IPS-18c (cell line): ENCODE measurements at regions not wholly inside any gene's neighbourhood (a gene's known extent, or its start where the extent isn't known, plus 50 kb on each side); places are given as distances from the start of the nearest gene placed in this dataset.

ENCODE experiments used
- H3K4me3 ChIP-seq: 2 replicates; pipeline ENCODE4 v1.7.0; 2013; ENCODE audit warnings: low read depth, mild to moderate bottlenecking, low read length, moderate library complexity; ENCODE audit not compliant: insufficient read depth
- H3K9me3 ChIP-seq: one replicate; pipeline ENCODE4 v1.6.1; 2013; ENCODE audit warnings: mild to moderate bottlenecking, low read length, moderate library complexity; ENCODE audit not compliant: control insufficient read depth, insufficient read depth

DNA sequence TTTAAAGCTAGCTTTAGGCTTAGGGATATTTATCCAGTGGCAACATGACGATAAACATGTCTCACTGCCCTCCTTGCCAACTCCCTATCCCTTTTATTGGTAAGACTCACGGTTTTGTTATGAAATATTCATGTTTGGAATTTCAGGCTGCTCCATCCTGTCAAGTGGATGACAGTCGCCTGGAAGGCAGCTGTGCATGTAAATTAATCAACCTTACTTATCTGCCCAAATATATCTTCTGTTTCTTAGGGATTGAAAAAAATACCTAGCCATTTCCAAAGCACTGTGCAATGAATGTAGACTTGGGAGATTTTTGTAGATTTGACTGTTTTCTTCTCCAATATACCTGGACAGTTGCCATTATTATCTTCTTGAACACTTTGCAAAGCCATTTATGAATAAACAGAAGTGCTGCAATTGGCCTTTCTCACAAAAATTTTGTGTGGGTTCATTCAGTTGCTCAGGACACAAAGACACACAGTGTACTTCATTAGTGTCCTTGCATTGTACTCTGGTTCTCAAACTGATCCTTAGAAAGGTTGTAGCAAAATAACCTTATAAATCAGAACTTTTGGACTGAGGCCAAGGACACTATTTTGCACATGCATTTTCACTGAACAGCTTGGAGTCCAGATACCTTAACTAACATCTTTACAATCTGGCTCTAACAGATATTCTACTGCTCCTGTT lies 889.4 kb upstream of the SEMA6A start:
- Histone ChIP-seq H3K9me3 (no peaks in the 10 kb centered on the region), H3K4me3 (no peak overlapping the region)

- Histone ChIP-seq H3K4me3 (no peak overlapping the region), H3K9me3 (no peaks in the 10 kb centered on the region)
These were observed 887.3 kb upstream of the SEMA6A start for GRCh38 chr5:117461966-117462365.

GRCh38 chr5:117461403-117461802 lies 886.8 kb upstream of the SEMA6A start:
- H3K9me3 ChIP-seq = no peaks in the 10 kb centered on the region
- H3K4me3 ChIP-seq = no peak overlapping the region

DNA sequence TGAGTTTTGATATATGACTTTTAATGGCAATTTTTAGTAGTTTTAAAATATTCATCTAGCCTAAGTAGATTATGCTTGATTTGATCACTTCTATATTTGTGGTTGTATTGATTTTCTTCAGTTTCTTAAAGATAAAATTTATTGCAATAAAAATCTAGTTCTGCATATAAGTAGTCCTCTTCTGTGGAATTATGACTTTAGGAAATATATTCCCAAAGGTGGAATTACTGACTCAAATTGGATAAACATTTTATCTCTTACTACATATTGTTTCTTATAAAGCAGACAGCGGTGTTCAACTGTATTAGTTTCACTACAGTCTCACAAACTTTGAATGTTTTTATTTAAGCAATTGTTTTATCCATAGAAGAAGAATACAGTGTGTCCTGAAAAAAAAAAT lies 883.0 kb upstream of the SEMA6A start:
- Histone ChIP-seq H3K9me3 (no peaks in the 10 kb centered on the region), H3K4me3 (no peak overlapping the region)

- no peak overlapping the region for H3K4me3 ChIP-seq
These were observed 882.3 kb upstream of the SEMA6A start for GRCh38 chr5:117456866-117457470.

DNA sequence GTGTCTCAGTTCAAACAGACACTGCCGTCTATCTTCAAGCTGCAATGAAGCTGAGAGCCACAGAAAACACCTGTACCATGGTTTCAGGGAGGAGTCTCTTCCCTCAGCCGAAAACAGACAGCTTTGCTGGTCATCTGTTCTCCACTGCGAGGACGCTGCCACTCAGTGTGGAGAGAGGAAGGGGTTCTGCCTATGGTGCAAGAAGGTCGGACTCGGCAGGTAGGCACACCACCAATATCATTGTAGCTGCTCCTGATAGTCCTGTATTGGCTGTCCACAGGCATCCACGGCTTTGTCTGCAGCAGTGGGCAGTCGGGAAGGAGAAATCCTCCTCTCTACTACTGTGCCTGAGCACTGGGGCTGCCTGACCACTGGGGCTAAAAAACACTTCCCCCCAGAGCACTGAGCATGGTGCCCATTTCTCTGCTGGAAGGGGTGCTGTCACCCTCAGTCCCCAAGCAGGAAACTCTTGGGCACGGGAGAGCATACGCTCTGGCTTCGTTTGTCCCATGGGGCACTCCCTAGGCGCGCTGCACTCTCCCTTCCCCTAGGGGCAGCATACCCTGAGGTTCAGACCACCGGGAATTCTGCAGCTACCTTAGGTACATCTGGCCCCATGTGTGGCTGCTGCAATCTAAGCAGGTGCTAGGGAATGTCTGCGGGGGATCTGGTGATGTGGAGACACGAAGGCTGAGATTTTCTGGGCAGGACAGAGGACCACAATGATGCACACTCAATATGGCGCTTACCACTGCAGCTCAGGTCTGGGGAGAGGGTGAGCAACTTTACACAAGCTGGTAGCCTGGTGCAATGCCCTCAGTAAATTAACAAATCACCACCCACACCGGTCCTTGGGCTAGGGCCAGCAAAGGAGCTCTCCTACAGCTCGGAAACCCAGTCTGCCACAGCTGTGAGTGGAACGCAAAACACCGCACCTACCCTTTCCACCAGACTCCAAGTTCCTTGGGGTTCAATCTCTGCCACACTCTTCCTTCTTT lies 880.9 kb upstream of the SEMA6A start:
- peak overlapping the region; percentile 68 for H3K4me3 ChIP-seq
- no peaks in the 10 kb centered on the region for H3K9me3 ChIP-seq

More at GRCh38 chr5:117456866-117457470, 882.3 kb upstream of the SEMA6A start:
- H3K9me3 ChIP-seq = no peaks in the 10 kb centered on the region

- Histone ChIP-seq H3K9me3 (no peaks in the 10 kb centered on the region), H3K4me3 (peak overlapping the region; percentile 68)
These were observed 880.1 kb upstream of the SEMA6A start for GRCh38 chr5:117454716-117455212.

- Histone ChIP-seq H3K9me3 (no peaks in the 10 kb centered on the region), H3K4me3 (no peak overlapping the region)
These were observed 862.2 kb upstream of the SEMA6A start for GRCh38 chr5:117436846-117437245.

DNA sequence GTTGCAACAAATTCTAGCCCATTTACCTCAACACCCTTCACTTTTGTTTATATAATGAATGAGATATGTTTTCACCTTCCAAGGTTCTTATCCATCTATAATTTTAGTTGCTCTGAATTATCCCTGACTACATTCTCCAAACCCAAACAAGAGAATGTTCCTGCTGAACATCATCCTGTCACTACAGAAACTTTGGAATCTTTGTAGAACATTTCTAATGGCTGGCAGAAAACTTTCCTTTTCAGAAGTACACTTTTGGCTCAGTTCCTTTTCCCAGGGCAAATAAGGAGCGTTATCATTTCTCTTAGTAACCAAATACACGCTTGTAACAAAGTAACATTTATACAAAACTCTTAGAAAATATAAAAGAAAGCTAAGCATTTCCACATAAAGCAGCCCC lies 860.6 kb upstream of the SEMA6A start:
- H3K4me3 ChIP-seq = no peak overlapping the region
- H3K9me3 ChIP-seq = no peaks in the 10 kb centered on the region

DNA sequence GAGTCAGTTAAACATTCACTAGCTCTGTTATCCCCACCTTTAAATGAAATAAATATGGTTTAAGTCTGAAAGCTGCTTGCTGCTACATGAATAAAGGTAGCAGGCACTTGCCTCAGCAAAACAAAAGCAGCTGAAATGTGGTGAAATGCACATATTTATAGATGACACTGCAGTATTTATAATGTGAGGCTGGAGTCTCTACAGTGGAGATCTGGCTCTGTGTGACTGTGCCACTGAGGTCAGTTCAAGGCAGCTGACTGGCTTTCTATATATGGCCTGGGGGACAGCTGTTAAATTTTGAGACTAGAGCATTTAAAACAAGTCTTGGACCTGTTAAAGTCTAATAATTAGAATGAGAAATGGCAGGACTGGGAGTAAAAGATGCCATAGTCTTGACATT lies 859.6 kb upstream of the SEMA6A start:
- no peak overlapping the region for H3K4me3 ChIP-seq

GRCh38 chr5:117433818-117434217 lies 859.2 kb upstream of the SEMA6A start:
- Histone ChIP-seq H3K4me3 (no peak overlapping the region), H3K9me3 (no peaks in the 10 kb centered on the region)

More for the DNA sequence above, 859.6 kb upstream of the SEMA6A start:
- no peaks in the 10 kb centered on the region for H3K9me3 ChIP-seq

GRCh38 chr5:117431091-117431490 lies 856.5 kb upstream of the SEMA6A start:
- H3K9me3 ChIP-seq = no peaks in the 10 kb centered on the region
- H3K4me3 ChIP-seq = no peak overlapping the region

- no peaks in the 10 kb centered on the region for H3K9me3 ChIP-seq
- H3K4me3 ChIP-seq = no peak overlapping the region
These were observed 850.5 kb upstream of the SEMA6A start for GRCh38 chr5:117425163-117425562.

DNA sequence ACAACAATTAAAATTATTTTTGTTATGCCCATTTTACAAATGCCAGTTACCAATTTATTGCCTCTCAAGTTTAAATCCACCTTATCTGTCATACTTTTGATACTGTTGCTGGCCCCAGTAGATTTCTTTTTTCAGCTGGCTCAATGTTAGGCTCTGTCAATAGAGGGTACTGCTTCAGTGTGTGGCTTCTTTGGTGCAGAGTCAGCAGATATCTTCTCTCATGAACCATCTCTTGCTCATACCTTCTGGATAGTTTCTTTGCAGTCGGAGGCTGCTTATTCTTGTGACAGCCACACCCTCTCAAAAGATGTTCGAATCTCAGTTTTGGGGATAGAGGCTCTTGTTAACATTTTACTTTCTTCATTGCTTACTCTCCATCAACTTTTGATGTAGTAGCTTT lies 849.9 kb upstream of the SEMA6A start:
- Histone ChIP-seq H3K4me3 (no peak overlapping the region), H3K9me3 (no peaks in the 10 kb centered on the region)

DNA sequence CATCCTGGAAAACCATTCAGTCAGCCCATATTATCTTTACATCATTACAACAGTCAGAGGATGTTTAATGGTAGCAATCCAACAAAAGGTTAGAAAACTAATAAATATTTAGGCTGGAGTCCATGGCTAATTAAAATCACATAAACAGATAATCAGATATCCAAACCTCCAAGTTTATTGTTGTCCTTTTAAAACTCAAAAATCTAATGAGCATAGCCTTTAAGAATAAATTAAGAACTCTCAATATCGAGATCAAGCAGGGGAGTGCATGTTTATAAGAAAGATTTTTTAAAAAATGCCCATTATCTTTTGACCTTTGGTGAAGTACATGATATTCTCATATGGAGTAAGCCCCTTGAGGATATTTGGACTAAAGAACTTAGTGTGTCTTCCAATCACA lies 842.9 kb upstream of the SEMA6A start:
- H3K9me3 ChIP-seq = no peaks in the 10 kb centered on the region
- H3K4me3 ChIP-seq = no peak overlapping the region

DNA sequence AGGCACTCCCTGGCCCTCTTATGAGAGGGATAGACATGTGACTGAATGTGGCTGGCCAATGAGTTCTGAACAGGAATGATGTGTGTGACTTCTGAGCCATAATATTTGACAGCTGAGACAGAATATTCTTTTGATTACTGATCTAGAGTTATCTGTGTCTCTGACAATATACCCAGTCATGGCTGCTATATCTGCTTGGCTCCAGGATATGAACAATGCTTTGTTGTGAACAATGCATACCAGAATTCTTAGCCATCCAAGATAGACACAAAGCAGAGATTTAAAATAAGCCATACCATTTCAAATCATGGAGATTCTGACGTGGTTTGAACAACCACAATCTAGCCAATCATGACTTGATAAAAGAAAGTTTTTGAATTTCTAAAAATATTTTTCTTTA lies 840.3 kb upstream of the SEMA6A start:
- Histone ChIP-seq H3K9me3 (no peaks in the 10 kb centered on the region), H3K4me3 (no peak overlapping the region)

DNA sequence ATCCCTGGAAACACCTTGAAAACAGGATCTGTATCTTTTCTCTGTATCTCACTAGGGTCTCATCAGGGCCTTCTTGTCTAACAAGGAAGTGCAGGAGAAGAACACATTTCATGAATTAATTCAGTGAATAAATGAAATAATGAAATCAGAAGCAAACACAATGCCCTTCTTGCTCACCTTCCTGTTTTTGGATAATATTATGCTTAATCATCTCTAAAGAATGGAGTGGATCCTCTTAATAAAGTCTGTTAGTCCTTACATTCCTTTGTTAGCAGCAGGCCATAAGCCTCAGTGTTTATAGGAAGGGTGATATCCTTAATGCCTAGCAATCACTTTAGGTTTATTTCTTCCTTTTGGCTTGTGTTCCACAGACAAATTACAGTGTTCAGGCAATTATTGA lies 837.1 kb upstream of the SEMA6A start:
- H3K9me3 ChIP-seq = no peaks in the 10 kb centered on the region
- H3K4me3 ChIP-seq = no peak overlapping the region

- Histone ChIP-seq H3K4me3 (no peak overlapping the region), H3K9me3 (no peaks in the 10 kb centered on the region)
These were observed 830.6 kb upstream of the SEMA6A start for GRCh38 chr5:117405197-117405596.
